H1 (cell line): ENCODE measurements at regions not wholly inside any gene's neighbourhood (a gene's known extent, or its start where the extent isn't known, plus 50 kb on each side); places are given as distances from the start of the nearest gene placed in this dataset.

Source experiments
- CTCF ChIA-PET: fragments of 300-600 bp; sonication (Branson Sonifier 250); formaldehyde crosslinking; loops from one replicate; lab custom pipeline; 2021; ENCODE audit not compliant: partially characterized antibody; lab: Charles Lee
- POLR2A ChIA-PET: fragments of 300-600 bp; sonication (Branson Sonifier 250); formaldehyde crosslinking; loops from one replicate; lab custom pipeline; 2021; ENCODE audit warnings: inconsistent platforms; ENCODE audit not compliant: partially characterized antibody; lab: Charles Lee
- DNase-seq, 2 experiments: peaks; one replicate each; pipeline versions ENCODE4 v3.0.0 to v3.0.0-alpha.2; 2010 to 2022; ENCODE audit warnings: low spot score in 2 of 2, low read depth in 1 of 2, mixed read lengths in 1 of 2
- FAIRE-seq: peaks from 2 replicates; lab custom pipeline; 2011; peaks lifted over from hg19 to GRCh38; lab: Jason Lieb, UNC
- H2AFZ ChIP-seq: 2 replicates; pipeline ENCODE4 v1.8.1; 2012; ENCODE audit warnings: low read length, inconsistent platforms
- H2AK5ac ChIP-seq: 2 replicates; pipeline ENCODE4 v1.6.1; 2013; ENCODE audit warnings: low read depth, low read length
- H2BK120ac ChIP-seq: replicated peaks from 2 replicates; pipeline ENCODE3; 2013; ENCODE audit warnings: low read depth, low read length, inconsistent platforms
- H2BK12ac ChIP-seq: 2 replicates; pipeline ENCODE4 v1.6.1; 2013; ENCODE audit warnings: low read depth, low read length
- H2BK15ac ChIP-seq: 2 replicates; pipeline ENCODE4 v1.6.1; 2013; ENCODE audit warnings: low read length
- H2BK20ac ChIP-seq: 2 replicates; pipeline ENCODE4 v1.6.1; 2013; ENCODE audit warnings: low read length
- H2BK5ac ChIP-seq: 2 replicates; pipeline ENCODE4 v1.6.1; 2013; ENCODE audit warnings: low read depth, low read length
- H3K14ac ChIP-seq: 2 replicates; pipeline ENCODE4 v1.6.1; 2013; ENCODE audit warnings: inconsistent platforms; ENCODE audit not compliant: insufficient read length
- H3K18ac ChIP-seq: 2 replicates; pipeline ENCODE4 v1.6.1; 2013; ENCODE audit warnings: low read length; ENCODE audit errors: extremely low read depth
- H3K23ac ChIP-seq: 2 replicates; pipeline ENCODE4 v1.6.1; 2013; ENCODE audit warnings: inconsistent platforms; ENCODE audit not compliant: insufficient read length
- H3K23me2 ChIP-seq: 2 replicates; pipeline ENCODE4 v1.6.1; 2013; ENCODE audit warnings: low read depth, low read length
- H3K27ac ChIP-seq: 2 replicates; pipeline ENCODE4 v1.6.1; 2011; ENCODE audit warnings: low read depth, low read length, inconsistent platforms
- H3K27me3 ChIP-seq, 4 experiments: replicated peaks in 1 of 4; 1 replicate in 1 of 4; 2 replicates in 3 of 4; pipeline versions ENCODE4 v1.6.1 to v1.8.1; 2011 to 2013; ENCODE audit warnings: low read length in 3 of 4, mild to moderate bottlenecking in 3 of 4, inconsistent platforms in 2 of 4, mixed read lengths in 2 of 4, moderate library complexity in 1 of 4; ENCODE audit not compliant: control insufficient read depth in 3 of 4, insufficient read depth in 3 of 4; ENCODE audit errors: extremely low read depth in 1 of 4
- H3K36me3 ChIP-seq, 4 experiments: 2 replicates each; pipeline versions ENCODE4 v1.6.1 to v1.8.1; 2011 to 2013; ENCODE audit warnings: mild to moderate bottlenecking in 4 of 4, low read length in 3 of 4, moderate library complexity in 2 of 4, control low read depth in 1 of 4, inconsistent platforms in 1 of 4; ENCODE audit not compliant: insufficient read depth in 4 of 4, control insufficient read depth in 2 of 4
- H3K4ac ChIP-seq: replicated peaks from 2 replicates; pipeline ENCODE3; 2013; ENCODE audit warnings: low read length, low read depth, mixed read lengths, inconsistent platforms; ENCODE audit not compliant: insufficient read length
- H3K4me1 ChIP-seq, 4 experiments: replicated peaks in 1 of 4; 1 replicate in 1 of 4; 2 replicates in 3 of 4; pipeline versions ENCODE4 v1.6.1 to v1.8.1; 2011 to 2013; ENCODE audit warnings: low read length in 3 of 4, inconsistent platforms in 2 of 4, mixed read lengths in 1 of 4; ENCODE audit not compliant: insufficient read depth in 4 of 4, control insufficient read depth in 3 of 4
- H3K4me2 ChIP-seq, 2 experiments: 2 replicates each; pipeline versions ENCODE4 v1.6.1 to v1.8.1; 2011 to 2013; ENCODE audit warnings: low read depth in 2 of 2, low read length in 2 of 2, control low read depth in 1 of 2, inconsistent platforms in 1 of 2, mild to moderate bottlenecking in 1 of 2; ENCODE audit not compliant: insufficient read depth in 1 of 2
- H3K4me3 ChIP-seq, 4 experiments: fragments of 200-600, 300-600 bp in 1 of 4; sonication (generic), shearing (Covaris generic), sonication (Bioruptor Twin) in 1 of 4; 2 replicates each; pipeline versions ENCODE4 v1.5.1 to v1.8.1; 2011 to 2016; ENCODE audit warnings: low read length in 4 of 4, low read depth in 3 of 4, control low read depth in 2 of 4, inconsistent platforms in 2 of 4, mild to moderate bottlenecking in 2 of 4, mixed read lengths in 1 of 4, moderate library complexity in 1 of 4; ENCODE audit not compliant: insufficient read depth in 2 of 4; ENCODE audit errors: extremely low read depth in 1 of 4
- H3K56ac ChIP-seq: replicated peaks from 2 replicates; pipeline ENCODE3; 2013; ENCODE audit warnings: low read depth, mild to moderate bottlenecking, mixed read lengths, low read length, inconsistent platforms; ENCODE audit not compliant: insufficient read length
- H3K79me1 ChIP-seq: 2 replicates; pipeline ENCODE4 v1.6.1; 2013; ENCODE audit warnings: low read depth, low read length, control low read depth
- H3K79me2 ChIP-seq, 2 experiments: 2 replicates each; pipeline versions ENCODE4 v1.6.1 to v1.8.1; 2012 to 2013; ENCODE audit warnings: low read length in 2 of 2, mild to moderate bottlenecking in 2 of 2, inconsistent platforms in 1 of 2; ENCODE audit not compliant: insufficient read depth in 2 of 2, control insufficient read depth in 1 of 2
- H3K9ac ChIP-seq, 4 experiments: replicated peaks in 1 of 4; 1 replicate in 1 of 4; 2 replicates in 3 of 4; pipeline versions ENCODE4 v1.6.1 to v1.8.1; 2011 to 2013; ENCODE audit warnings: low read depth in 3 of 4, low read length in 3 of 4, control low read depth in 2 of 4, mild to moderate bottlenecking in 2 of 4, moderate library complexity in 2 of 4, inconsistent platforms in 1 of 4; ENCODE audit errors: extremely low read depth in 1 of 4
- H3K9me3 ChIP-seq, 2 experiments: 2 replicates each; pipeline versions ENCODE4 v1.6.1 to v1.8.1; 2012 to 2013; ENCODE audit warnings: mild to moderate bottlenecking in 2 of 2, moderate library complexity in 2 of 2, control low read depth in 1 of 2, inconsistent platforms in 1 of 2, low read depth in 1 of 2, low read length in 1 of 2, mixed read lengths in 1 of 2; ENCODE audit not compliant: insufficient read depth in 2 of 2
- H4K20me1 ChIP-seq, 2 experiments: replicated peaks in 1 of 2; 2 replicates each; pipeline versions ENCODE3 to v1.8.1; 2011 to 2013; ENCODE audit warnings: inconsistent platforms in 2 of 2, low read length in 2 of 2, mild to moderate bottlenecking in 1 of 2; ENCODE audit not compliant: insufficient read depth in 2 of 2, control insufficient read depth in 1 of 2
- H4K5ac ChIP-seq: 2 replicates; pipeline ENCODE4 v1.6.1; 2013; ENCODE audit warnings: low read length, low read depth, mixed read lengths, inconsistent platforms; ENCODE audit not compliant: insufficient read length
- H4K8ac ChIP-seq: 2 replicates; pipeline ENCODE4 v1.8.0; 2013; ENCODE audit warnings: mild to moderate bottlenecking, moderate library complexity, low read length, inconsistent platforms; ENCODE audit not compliant: insufficient read depth; ENCODE audit errors: extremely low read depth
- H4K91ac ChIP-seq: replicated peaks from 2 replicates; pipeline ENCODE3; 2013; ENCODE audit warnings: low read length, mixed read lengths, inconsistent platforms; ENCODE audit not compliant: insufficient read length
- CHD2 ChIP-seq: IDR thresholded peaks from 2 replicates; pipeline ENCODE4 v1.6.1; 2012; ENCODE audit warnings: low read length, improper control_type of control experiment
- EGR1 ChIP-seq: IDR thresholded peaks from 2 replicates; pipeline ENCODE4 v1.6.1; 2011; ENCODE audit warnings: low read depth, low read length, borderline replicate concordance
- EP300 ChIP-seq, 2 experiments: IDR thresholded peaks; 1 replicate in 1 of 2; 2 replicates in 1 of 2; pipeline ENCODE4 v1.6.1; 2011 to 2012; ENCODE audit warnings: low read depth in 2 of 2, low read length in 2 of 2, mild to moderate bottlenecking in 2 of 2, borderline replicate concordance in 1 of 2, inconsistent platforms in 1 of 2, moderate library complexity in 1 of 2
- JUND ChIP-seq: IDR thresholded peaks from 2 replicates; pipeline ENCODE4 v1.6.1; 2011; ENCODE audit warnings: mild to moderate bottlenecking, improper control_type of control experiment, low read length
- POLR2A ChIP-seq, 2 experiments: IDR thresholded peaks; 1 replicate in 1 of 2; 2 replicates in 1 of 2; pipeline ENCODE4 v1.6.1; 2011; ENCODE audit warnings: low read depth in 2 of 2, low read length in 2 of 2, mild to moderate bottlenecking in 2 of 2; ENCODE audit errors: control extremely low read depth in 1 of 2
- RXRA ChIP-seq: IDR thresholded peaks from 2 replicates; pipeline ENCODE4 v1.6.1; 2011; ENCODE audit warnings: low read depth, mild to moderate bottlenecking, low read length, moderate library complexity; ENCODE audit not compliant: insufficient read depth
- SAP30 ChIP-seq: fragments of 300-600 bp; sonication (generic); IDR thresholded peaks from 2 replicates; pipeline ENCODE4 v1.7.1; 2012; ENCODE audit warnings: low read length, moderate library complexity, mild to moderate bottlenecking, inconsistent platforms; ENCODE audit not compliant: insufficient read depth, insufficient replicate concordance
- SIRT6 ChIP-seq: IDR thresholded peaks from one replicate; pipeline ENCODE4 v1.7.1; 2012; ENCODE audit warnings: low read length, inconsistent platforms
- SP2 ChIP-seq: IDR thresholded peaks from 2 replicates; pipeline ENCODE4 v1.6.1; 2012; ENCODE audit warnings: mild to moderate bottlenecking, low read length, inconsistent platforms
- SP4 ChIP-seq: IDR thresholded peaks from 2 replicates; pipeline ENCODE4 v1.6.1; 2012; ENCODE audit warnings: low read length, inconsistent platforms
- TAF7 ChIP-seq: optimal IDR thresholded peaks from 2 replicates; pipeline ENCODE3; 2011; ENCODE audit warnings: low read depth, mild to moderate bottlenecking, inconsistent platforms, low read length, moderate library complexity, borderline replicate concordance
- TCF12 ChIP-seq: IDR thresholded peaks from 2 replicates; pipeline ENCODE4 v1.6.1; 2011; ENCODE audit warnings: low read depth, mild to moderate bottlenecking, low read length
- WGBS, 2 experiments: shearing (Covaris generic) in 1 of 2; methylation state at CpG; one replicate each; pipeline versions ENCODE4 v1.1.6 to v1.1.7; 2013 to 2015; ENCODE audit warnings: low lambda C conversion rate in 2 of 2, mixed read lengths in 2 of 2, inconsistent platforms in 1 of 2, low coverage in 1 of 2, missing lambda C conversion rate in 1 of 2; ENCODE audit not compliant: insufficient replicate concordance in 2 of 2, insufficient coverage in 1 of 2, insufficient read length in 1 of 2; ENCODE audit errors: extremely low coverage in 1 of 2, missing lambda C conversion rate in 1 of 2; 5-methylcytosine and 5-hydroxymethylcytosine counted together
- TF ChIP-seq, protein P1 (sequence below): IDR thresholded peaks from 2 replicates; pipeline ENCODE4 v1.6.1; 2011; ENCODE audit warnings: low read length, improper control_type of control experiment
- TF ChIP-seq, protein P2 (sequence below): IDR thresholded peaks from 2 replicates; pipeline ENCODE4 v1.6.1; 2011; ENCODE audit warnings: low read depth, mild to moderate bottlenecking, low read length; ENCODE audit not compliant: insufficient read depth

DNA sequence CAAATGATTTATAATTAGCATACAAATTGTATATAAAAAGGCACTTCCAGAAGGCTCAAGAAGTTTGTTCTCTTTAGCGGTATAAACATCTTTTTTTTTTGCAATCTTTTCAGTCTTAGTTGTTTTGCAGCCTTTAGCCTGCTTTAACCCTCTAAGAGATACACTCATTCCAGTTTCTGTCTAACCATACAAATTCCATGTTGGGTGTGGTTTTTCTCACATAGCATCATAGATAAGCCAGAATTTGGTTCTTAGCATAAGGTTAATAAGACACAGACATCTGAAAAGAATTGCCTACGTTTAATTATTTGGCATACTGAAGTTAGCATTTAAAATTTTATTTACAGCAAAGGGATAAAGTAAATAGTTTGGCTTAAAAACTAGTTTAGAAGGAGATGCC lies 92.5 kb upstream of the NPVF start:
- no peak overlapping the region for H3K4me3 ChIP-seq
- 90% methylated on average over 2 of the region's 2 CpGs; no CpG with 5 or more reads in 1 of the 2 experiments for WGBS, 2 experiments
- no peaks in the 10 kb centered on the region for H3K79me1 ChIP-seq
- no peak overlapping the region for H2AK5ac ChIP-seq
- H4K91ac ChIP-seq, result no peak overlapping the region
- CTCF ChIA-PET, result interaction anchor here (1.2 to 2.8 kb wide), 3 partner anchors 11 to 245 kb away, joined by 4 to 12 read pairs (median 4); no protein-coding TSS in a partner anchor
- no peak for FAIRE-seq
- H3K4me1 ChIP-seq, result no peaks in the 10 kb centered on the region; a peak in 1 of 7 replicates
- no peak overlapping the region for H2BK12ac ChIP-seq
- H3K36me3 ChIP-seq, result no peaks in the 10 kb centered on the region
- H3K18ac ChIP-seq, result no peak overlapping the region
- no peak overlapping the region for H3K4ac ChIP-seq
- no peaks in the 10 kb centered on the region for H4K20me1 ChIP-seq
- H2BK5ac ChIP-seq, result no peak overlapping the region
- no peak overlapping the region for H2BK15ac ChIP-seq
- no peak overlapping the region for H3K27ac ChIP-seq
- no peak for DNase-seq
- H4K5ac ChIP-seq, result no peak overlapping the region
- no peak overlapping the region for H2BK120ac ChIP-seq
- no peak overlapping the region for H2BK20ac ChIP-seq
- no peak overlapping the region for H3K4me2 ChIP-seq
- H3K9me3 ChIP-seq, result no peaks in the 10 kb centered on the region
- no peak overlapping the region for H3K23ac ChIP-seq
- no peak overlapping the region for H4K8ac ChIP-seq
- no peak overlapping the region for H3K14ac ChIP-seq
- H3K23me2 ChIP-seq, result no peaks in the 10 kb centered on the region
- no peak overlapping the region for H3K56ac ChIP-seq
- H2AFZ ChIP-seq, result no peak overlapping the region
- H3K27me3 ChIP-seq, result peaks cover 0 to 1% (median 0%) of the 10 kb centered on the region in 4 experiments; a peak in 1 of 7 replicates
- H3K79me2 ChIP-seq, result no peaks in the 10 kb centered on the region
- no peak overlapping the region for H3K9ac ChIP-seq
- POLR2A ChIA-PET, result no interaction called here
- TF ChIP-seq SP2 (no peak), SIRT6 (no peak), POLR2A (IDR thresholded peaks at IDR 0.05; ENCODE audit: control extremely low read depth in 1 of 2, low read depth in 2 of 2, low read length in 2 of 2) (no peak), RXRA (no peak), EGR1 (no peak), TCF12 (no peak), SAP30 (no peak), EP300 (IDR thresholded peaks at IDR 0.05; ENCODE audit: borderline replicate concordance in 1 of 2, low read depth in 2 of 2, low read length in 2 of 2) (no peak), TAF7 (no peak), JUND (no peak), SP4 (no peak), CHD2 (no peak)
- TF ChIP-seq, protein P1, sequence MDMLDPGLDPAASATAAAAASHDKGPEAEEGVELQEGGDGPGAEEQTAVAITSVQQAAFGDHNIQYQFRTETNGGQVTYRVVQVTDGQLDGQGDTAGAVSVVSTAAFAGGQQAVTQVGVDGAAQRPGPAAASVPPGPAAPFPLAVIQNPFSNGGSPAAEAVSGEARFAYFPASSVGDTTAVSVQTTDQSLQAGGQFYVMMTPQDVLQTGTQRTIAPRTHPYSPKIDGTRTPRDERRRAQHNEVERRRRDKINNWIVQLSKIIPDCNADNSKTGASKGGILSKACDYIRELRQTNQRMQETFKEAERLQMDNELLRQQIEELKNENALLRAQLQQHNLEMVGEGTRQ, result no peak
- TF ChIP-seq, protein P2, sequence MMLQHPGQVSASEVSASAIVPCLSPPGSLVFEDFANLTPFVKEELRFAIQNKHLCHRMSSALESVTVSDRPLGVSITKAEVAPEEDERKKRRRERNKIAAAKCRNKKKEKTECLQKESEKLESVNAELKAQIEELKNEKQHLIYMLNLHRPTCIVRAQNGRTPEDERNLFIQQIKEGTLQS, result no peak
